Spinal cord (tissue), 9 donors: ENCODE measurements at regions not wholly inside any gene's neighbourhood (a gene's known extent, or its start where the extent isn't known, plus 50 kb on each side); places are given as distances from the start of the nearest gene placed in this dataset.

Source experiments
- DNase-seq, 6 donors: peaks; one replicate each; pipeline versions ENCODE4 v3.0.0 to v3.0.0-alpha.2; 2013 to 2015; ENCODE audit warnings: low spot score in 6 of 6, low read depth in 4 of 6
- H3K27ac ChIP-seq: one replicate; pipeline ENCODE4 v1.5.1; 2013; ENCODE audit warnings: low read depth, low read length, control low read depth
- H3K27me3 ChIP-seq: one replicate; pipeline ENCODE4 v1.6.1; 2013; ENCODE audit warnings: low read length; ENCODE audit not compliant: control insufficient read depth, insufficient read depth
- H3K36me3 ChIP-seq: one replicate; pipeline ENCODE4 v1.6.1; 2013; ENCODE audit warnings: low read length; ENCODE audit not compliant: control insufficient read depth, insufficient read depth
- H3K4me1 ChIP-seq: one replicate; pipeline ENCODE4 v1.6.1; 2013; ENCODE audit warnings: low read length; ENCODE audit not compliant: control insufficient read depth, insufficient read depth
- H3K4me3 ChIP-seq: one replicate; pipeline ENCODE4 v1.5.1; 2013; ENCODE audit warnings: low read depth, low read length, control low read depth
- H3K9me3 ChIP-seq: one replicate; pipeline ENCODE4 v1.6.1; 2013; ENCODE audit warnings: low read length; ENCODE audit not compliant: control insufficient read depth, insufficient read depth
- WGBS: methylation state at CpG from one replicate; pipeline ENCODE4 v1.1.5; 2013; ENCODE audit warnings: missing lambda C conversion rate; ENCODE audit not compliant: insufficient coverage; 5-methylcytosine and 5-hydroxymethylcytosine counted together
- donor health status: healthy.

- no peaks in the 10 kb centered on the region for H3K27me3 ChIP-seq
- H3K4me1 ChIP-seq: peaks cover 18% of the 10 kb centered on the region
- DNase-seq: no peak
- H3K27ac ChIP-seq: no peak overlapping the region
- no peaks in the 10 kb centered on the region for H3K9me3 ChIP-seq
- no peak overlapping the region for H3K4me3 ChIP-seq
- 80% methylated on average over 7 of the region's 8 CpGs for WGBS
- no peaks in the 10 kb centered on the region for H3K36me3 ChIP-seq
These were observed 189.4 kb downstream of the TJP1 start for GRCh38 chr15:29632671-29633406.

- H3K9me3 ChIP-seq: no peaks in the 10 kb centered on the region
- H3K36me3 ChIP-seq: no peaks in the 10 kb centered on the region
- DNase-seq: peak in 2 of 6 donors; percentile 43 to 58
- H3K27ac ChIP-seq: no peak overlapping the region
- H3K4me1 ChIP-seq: peaks cover 14% of the 10 kb centered on the region
- 47% methylated on average over 6 of the region's 10 CpGs for WGBS
- H3K4me3 ChIP-seq: no peak overlapping the region
- H3K27me3 ChIP-seq: no peaks in the 10 kb centered on the region
These were observed 190.9 kb downstream of the TJP1 start for GRCh38 chr15:29631076-29632070.

GRCh38 chr15:29624271-29624670, 198.0 kb downstream of the TJP1 start:
- Histone ChIP-seq H3K27me3 (no peaks in the 10 kb centered on the region), H3K36me3 (no peaks in the 10 kb centered on the region), H3K9me3 (no peaks in the 10 kb centered on the region), H3K27ac (no peak overlapping the region), H3K4me3 (no peak overlapping the region), H3K4me1 (no peaks in the 10 kb centered on the region)
- 100% methylated on average over 1 of the region's 8 CpGs for WGBS
- peak in 1 of 6 donors; percentile 46 for DNase-seq

GRCh38 chr15:29623116-29623639, 199.1 kb downstream of the TJP1 start:
- DNase-seq: peak in 2 of 6 donors; percentile 17 to 58
- H3K36me3 ChIP-seq: no peaks in the 10 kb centered on the region
- H3K9me3 ChIP-seq: no peaks in the 10 kb centered on the region
- H3K4me1 ChIP-seq: no peaks in the 10 kb centered on the region
- H3K27ac ChIP-seq: no peak overlapping the region
- H3K4me3 ChIP-seq: no peak overlapping the region
- WGBS: 75% methylated on average over 6 of the region's 6 CpGs
- no peaks in the 10 kb centered on the region for H3K27me3 ChIP-seq

- H3K36me3 ChIP-seq: no peaks in the 10 kb centered on the region
- H3K4me1 ChIP-seq: no peaks in the 10 kb centered on the region
- no peak overlapping the region for H3K27ac ChIP-seq
- no peak overlapping the region for H3K4me3 ChIP-seq
- no peaks in the 10 kb centered on the region for H3K27me3 ChIP-seq
- H3K9me3 ChIP-seq: no peaks in the 10 kb centered on the region
- 23% methylated on average over 2 of the region's 7 CpGs for WGBS
- DNase-seq: peak in 1 of 6 donors; percentile 10
These were observed 199.6 kb downstream of the TJP1 start for GRCh38 chr15:29622637-29623036.

GRCh38 chr15:29621616-29622015, 200.7 kb downstream of the TJP1 start:
- Histone ChIP-seq H3K4me1 (no peaks in the 10 kb centered on the region), H3K27ac (no peak overlapping the region), H3K4me3 (no peak overlapping the region), H3K27me3 (no peaks in the 10 kb centered on the region), H3K36me3 (no peaks in the 10 kb centered on the region), H3K9me3 (no peaks in the 10 kb centered on the region)
- DNase-seq: peak in 1 of 6 donors; percentile 81
- WGBS: no CpG with 5 or more reads among the region's 5 CpGs

GRCh38 chr15:29618586-29618985, 203.7 kb downstream of the TJP1 start:
- H3K9me3 ChIP-seq: no peaks in the 10 kb centered on the region
- 67% methylated on average over 2 of the region's 2 CpGs for WGBS
- no peak overlapping the region for H3K27ac ChIP-seq
- no peaks in the 10 kb centered on the region for H3K36me3 ChIP-seq
- no peaks in the 10 kb centered on the region for H3K27me3 ChIP-seq
- no peak overlapping the region for H3K4me3 ChIP-seq
- no peak for DNase-seq
- H3K4me1 ChIP-seq: no peaks in the 10 kb centered on the region

GRCh38 chr15:29616512-29616911, 205.8 kb downstream of the TJP1 start:
- no peak overlapping the region for H3K4me3 ChIP-seq
- DNase-seq: no peak
- no peak overlapping the region for H3K27ac ChIP-seq
- H3K27me3 ChIP-seq: no peaks in the 10 kb centered on the region
- no peaks in the 10 kb centered on the region for H3K4me1 ChIP-seq
- no peaks in the 10 kb centered on the region for H3K9me3 ChIP-seq
- no peaks in the 10 kb centered on the region for H3K36me3 ChIP-seq

- Histone ChIP-seq H3K4me3 (no peak overlapping the region), H3K27me3 (no peaks in the 10 kb centered on the region), H3K4me1 (no peaks in the 10 kb centered on the region), H3K36me3 (no peaks in the 10 kb centered on the region), H3K27ac (no peak overlapping the region), H3K9me3 (no peaks in the 10 kb centered on the region)
- 85% methylated on average over 3 of the region's 4 CpGs for WGBS
- no peak for DNase-seq
These were observed 206.5 kb downstream of the TJP1 start for GRCh38 chr15:29615791-29616190.
